Activated T-helper 1 cell treated with anti-CD3 and anti-CD28 coated beads, Interleukin-12 subunit alpha, Interleukin-12 subunit beta, Interleukin-2, Interleukin-4 antibody, amounts not matched to agents 30 ng/mL and 10 ng/mL and 1 ng/mL, durations not matched to agents 14 hours and 24 hours and 36 hours (primary cell): ENCODE measurements at regions not wholly inside any gene's neighbourhood (a gene's known extent, or its start where the extent isn't known, plus 50 kb on each side); places are given as distances from the start of the nearest gene placed in this dataset.

Experiments used
- DNase-seq: peaks from one replicate; pipeline ENCODE4 v3.0.0; 2021; ENCODE audit warnings: low spot score
- H3K27ac Mint-ChIP-seq: one replicate; pipeline ENCODE4 v1.8.0; 2021; ENCODE audit warnings: mild to moderate bottlenecking, mixed read lengths
- H3K27me3 Mint-ChIP-seq: one replicate; pipeline ENCODE4 v1.8.0; 2022; ENCODE audit warnings: mild to moderate bottlenecking, moderate library complexity, mixed read lengths; ENCODE audit not compliant: insufficient read depth
- H3K36me3 Mint-ChIP-seq: one replicate; pipeline ENCODE4 v1.8.0; 2021; ENCODE audit warnings: low read depth, mixed read lengths
- H3K4me1 Mint-ChIP-seq: one replicate; pipeline ENCODE4 v1.8.0; 2021; ENCODE audit warnings: low read depth, mixed read lengths
- H3K4me3 Mint-ChIP-seq: one replicate; pipeline ENCODE4 v1.8.0; 2021; ENCODE audit warnings: mild to moderate bottlenecking, moderate library complexity, mixed read lengths
- H3K9me3 Mint-ChIP-seq: one replicate; pipeline ENCODE4 v1.8.0; 2021; ENCODE audit warnings: mixed read lengths
- intact Hi-C: fragments of 100-400 bp; cut with micrococcal nuclease; formaldehyde crosslinking; loops from one replicate; pipeline ENCODE4 v1.15.1; 2024

DNA sequence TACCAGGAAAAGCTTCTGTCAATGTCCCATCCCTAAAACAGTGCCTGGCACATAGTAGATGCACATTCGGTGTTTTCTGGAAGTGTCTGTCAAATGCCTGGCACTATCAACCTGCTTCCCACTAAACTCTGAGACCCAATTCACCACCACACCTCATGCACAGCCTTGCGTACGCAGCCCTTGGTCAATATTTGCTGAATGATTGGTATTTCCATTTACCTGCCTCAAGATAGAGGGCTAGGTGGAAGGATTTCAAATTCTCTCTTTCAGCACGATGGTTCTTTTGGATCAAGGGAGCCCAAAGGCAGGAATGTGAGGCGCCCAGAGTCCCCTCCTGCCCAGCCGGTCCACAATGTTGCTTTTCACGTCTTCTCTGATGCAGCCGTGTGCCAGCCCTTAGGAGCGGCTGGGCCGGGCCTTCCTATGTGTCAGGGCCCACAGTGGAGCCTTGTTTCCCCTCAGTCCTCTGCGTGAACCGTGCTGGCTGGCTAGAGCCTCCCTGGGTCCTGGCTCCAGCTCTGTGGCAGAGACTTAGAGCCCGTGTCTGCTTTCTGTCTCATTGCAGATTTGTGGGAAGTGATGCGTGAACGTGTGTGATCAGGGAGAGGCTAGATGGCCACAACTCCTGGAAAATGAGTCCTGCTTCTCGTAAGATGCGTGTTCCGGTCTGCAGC is 99.9 kb upstream of the RFLNA start:
- no peaks in the 10 kb centered on the region for H3K36me3 Mint-ChIP-seq

DNA sequence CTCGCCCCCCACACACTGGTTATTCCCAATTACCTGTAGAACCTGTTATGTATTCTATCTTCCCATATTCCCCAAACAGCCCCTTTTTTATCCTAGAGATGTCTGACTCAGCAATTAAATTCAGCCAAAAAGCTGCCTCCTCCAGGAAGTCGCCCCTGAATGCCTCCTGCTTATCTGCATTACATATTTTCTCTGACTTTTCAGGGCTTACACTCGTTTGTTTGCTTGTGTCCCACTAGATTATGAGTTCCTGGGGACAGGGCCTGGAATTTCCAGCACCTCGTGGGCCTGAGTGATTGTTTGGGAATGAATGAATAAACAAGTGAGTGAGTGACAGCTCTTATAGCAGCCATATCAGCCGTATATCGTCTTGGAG is 99.3 kb upstream of the RFLNA start:
- Mint-ChIP-seq H3K4me3 (no peak overlapping the region), H3K4me1 (no peaks in the 10 kb centered on the region)
- intact Hi-C loops, result no loop called here

More for the DNA sequence above, 99.9 kb upstream of the RFLNA start:
- peaks cover 5% of the 10 kb centered on the region for H3K27me3 Mint-ChIP-seq
- no peak overlapping the region for H3K27ac Mint-ChIP-seq
- intact Hi-C loops, result no loop called here
- no peak overlapping the region for H3K4me3 Mint-ChIP-seq
- peaks cover 40% of the 10 kb centered on the region for H3K9me3 Mint-ChIP-seq
- H3K4me1 Mint-ChIP-seq, result no peaks in the 10 kb centered on the region
- DNase-seq, result no peak

DNA sequence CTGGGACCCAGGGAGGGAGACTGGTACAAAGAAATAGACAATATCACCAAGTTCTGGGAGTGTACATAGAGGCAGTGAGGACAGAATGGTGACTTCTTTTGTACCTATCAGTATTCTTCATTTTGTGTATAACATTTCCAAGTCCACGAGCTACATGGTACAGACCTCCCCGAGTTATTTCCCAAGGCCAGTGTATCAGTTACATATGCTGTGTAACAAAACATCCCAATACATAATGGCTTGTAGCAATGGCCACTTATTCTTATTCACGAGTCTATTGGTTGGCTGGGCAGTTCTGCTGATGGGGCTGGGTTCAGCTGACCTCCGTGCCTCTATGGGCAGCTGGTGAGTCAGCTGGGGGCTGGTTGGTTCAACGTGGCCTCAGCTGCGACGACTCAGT is 98.7 kb upstream of the RFLNA start:
- no peak for DNase-seq
- H3K36me3 Mint-ChIP-seq, result no peaks in the 10 kb centered on the region
- H3K9me3 Mint-ChIP-seq, result peaks cover 42% of the 10 kb centered on the region
- no peak overlapping the region for H3K27ac Mint-ChIP-seq
- intact Hi-C loops, result no loop called here
- H3K27me3 Mint-ChIP-seq, result peaks cover 3% of the 10 kb centered on the region
- no peak overlapping the region for H3K4me3 Mint-ChIP-seq
- no peaks in the 10 kb centered on the region for H3K4me1 Mint-ChIP-seq

More for the DNA sequence above, 99.3 kb upstream of the RFLNA start:
- H3K27ac Mint-ChIP-seq, result no peak overlapping the region
- peaks cover 40% of the 10 kb centered on the region for H3K9me3 Mint-ChIP-seq
- H3K27me3 Mint-ChIP-seq, result peaks cover 3% of the 10 kb centered on the region
- H3K36me3 Mint-ChIP-seq, result no peaks in the 10 kb centered on the region
- DNase-seq, result no peak

DNA sequence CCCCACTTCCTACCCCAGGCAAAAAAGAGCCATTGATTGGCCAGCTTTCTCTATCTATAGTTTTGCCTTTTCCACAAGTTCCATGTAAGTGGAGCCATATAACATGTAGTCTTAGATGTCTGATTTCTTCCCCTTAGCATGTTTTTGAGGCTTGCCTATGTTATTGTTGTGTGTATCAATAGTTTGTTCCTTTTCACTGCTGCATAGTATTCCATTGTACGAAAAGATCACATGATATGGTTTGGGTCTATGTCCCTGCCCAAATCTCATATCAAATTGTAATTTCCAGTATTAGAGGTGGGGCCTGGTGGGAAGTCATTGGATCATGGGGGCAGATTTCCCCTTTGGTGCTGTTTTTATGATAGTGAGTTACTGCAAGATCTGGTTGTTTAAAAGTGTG is 93.6 kb upstream of the RFLNA start:
- Mint-ChIP-seq H3K27ac (no peak overlapping the region), H3K27me3 (no peaks in the 10 kb centered on the region), H3K4me3 (no peak overlapping the region), H3K4me1 (no peaks in the 10 kb centered on the region), H3K9me3 (peaks cover 26% of the 10 kb centered on the region), H3K36me3 (no peaks in the 10 kb centered on the region)
- DNase-seq, result no peak
- intact Hi-C loops, result no loop called here

DNA sequence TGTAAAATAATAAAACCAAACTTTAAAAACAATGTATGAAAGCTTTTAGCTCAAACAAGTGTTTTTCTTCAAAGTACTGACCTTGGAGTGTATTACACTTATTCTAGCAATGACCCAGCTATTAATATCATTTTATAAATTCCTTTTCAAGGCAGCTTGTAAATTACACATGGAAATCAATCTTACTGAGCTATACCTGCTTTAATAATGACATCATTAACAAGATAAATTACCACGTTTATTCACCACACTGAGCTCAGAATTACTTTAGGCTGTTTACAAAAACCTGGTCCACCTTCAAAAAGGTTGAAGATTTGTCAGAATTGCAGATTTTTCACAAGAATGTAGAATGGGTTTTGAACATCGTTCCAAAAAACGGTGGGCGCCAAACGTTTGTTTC is 91.7 kb upstream of the RFLNA start:
- H3K27me3 Mint-ChIP-seq, result peaks cover 3% of the 10 kb centered on the region
- no peak overlapping the region for H3K27ac Mint-ChIP-seq
- intact Hi-C loops, result no loop called here
- no peak overlapping the region for H3K4me3 Mint-ChIP-seq
- H3K36me3 Mint-ChIP-seq, result no peaks in the 10 kb centered on the region
- no peaks in the 10 kb centered on the region for H3K4me1 Mint-ChIP-seq
- DNase-seq, result no peak
- H3K9me3 Mint-ChIP-seq, result peaks cover 18% of the 10 kb centered on the region

DNA sequence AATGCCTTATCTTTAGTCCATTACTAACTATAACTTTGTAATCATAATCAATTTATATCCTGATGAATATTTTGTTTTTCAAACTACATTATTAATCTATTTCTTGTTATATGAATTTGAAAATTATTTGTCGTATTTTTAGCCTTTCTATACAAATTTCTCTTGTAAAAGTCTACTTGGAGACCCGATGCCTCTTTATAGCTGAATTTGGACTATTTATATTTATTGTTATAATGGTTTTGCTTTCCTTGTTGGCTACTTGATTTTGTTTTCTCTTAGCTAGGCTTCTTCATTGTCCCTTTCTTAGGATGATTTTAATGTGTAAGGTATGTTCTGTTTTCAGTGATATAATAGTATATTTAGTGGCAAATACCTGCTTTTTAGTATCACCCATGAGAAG is 89.5 kb upstream of the RFLNA start:
- H3K9me3 Mint-ChIP-seq, result peaks cover 18% of the 10 kb centered on the region
- intact Hi-C loops, result no loop called here
- no peaks in the 10 kb centered on the region for H3K36me3 Mint-ChIP-seq
- H3K27ac Mint-ChIP-seq, result no peak overlapping the region
- peaks cover 3% of the 10 kb centered on the region for H3K27me3 Mint-ChIP-seq
- no peak for DNase-seq
- no peaks in the 10 kb centered on the region for H3K4me1 Mint-ChIP-seq
- H3K4me3 Mint-ChIP-seq, result no peak overlapping the region

DNA sequence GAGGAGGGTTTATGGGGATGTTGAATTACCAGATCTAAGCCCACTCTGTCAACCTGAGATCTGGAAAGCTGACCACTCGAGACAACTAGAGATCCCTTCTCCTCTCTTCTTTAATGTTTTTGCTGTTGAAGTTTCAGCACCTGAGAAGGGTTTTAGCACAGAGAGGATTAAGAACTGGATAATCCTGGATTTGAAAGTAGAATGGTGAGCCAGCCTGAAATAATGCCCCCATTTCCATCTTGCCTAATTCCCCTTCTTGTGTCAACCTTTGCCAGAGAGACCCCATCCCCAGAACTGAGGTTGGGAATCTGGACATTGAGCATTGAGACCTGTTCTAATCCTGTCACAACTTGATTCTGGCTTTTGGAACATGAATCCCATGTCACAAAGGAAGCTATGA is 87.8 kb upstream of the RFLNA start:
- peaks cover 3% of the 10 kb centered on the region for H3K27me3 Mint-ChIP-seq
- intact Hi-C loops, result no loop called here
- peaks cover 19% of the 10 kb centered on the region for H3K9me3 Mint-ChIP-seq
- no peaks in the 10 kb centered on the region for H3K4me1 Mint-ChIP-seq
- no peak overlapping the region for H3K4me3 Mint-ChIP-seq
- no peaks in the 10 kb centered on the region for H3K36me3 Mint-ChIP-seq
- no peak for DNase-seq
- no peak overlapping the region for H3K27ac Mint-ChIP-seq

DNA sequence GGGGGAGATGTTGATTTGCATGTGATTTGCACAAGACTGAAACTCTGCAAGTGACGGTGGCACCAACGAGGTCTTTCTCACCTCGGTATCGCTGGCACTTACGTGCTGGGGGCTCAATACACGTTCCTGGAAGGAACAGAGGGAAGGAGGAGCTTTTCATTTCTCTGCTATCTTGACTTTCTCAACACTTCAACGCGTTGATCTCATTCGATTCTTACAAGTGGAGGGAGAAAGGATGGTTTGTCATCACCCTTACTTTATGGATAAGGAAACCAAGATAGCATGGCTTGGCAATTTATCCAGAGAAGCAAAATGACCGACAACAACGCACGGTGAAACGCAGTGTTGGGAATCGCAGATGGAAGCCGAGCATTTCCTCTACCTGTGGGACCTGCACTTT is 87.3 kb upstream of the RFLNA start:
- H3K4me3 Mint-ChIP-seq, result no peak overlapping the region
- peaks cover 3% of the 10 kb centered on the region for H3K27me3 Mint-ChIP-seq
- H3K9me3 Mint-ChIP-seq, result peaks cover 19% of the 10 kb centered on the region
- H3K36me3 Mint-ChIP-seq, result no peaks in the 10 kb centered on the region
- intact Hi-C loops, result no loop called here
- no peaks in the 10 kb centered on the region for H3K4me1 Mint-ChIP-seq
- H3K27ac Mint-ChIP-seq, result no peak overlapping the region
- DNase-seq, result no peak

DNA sequence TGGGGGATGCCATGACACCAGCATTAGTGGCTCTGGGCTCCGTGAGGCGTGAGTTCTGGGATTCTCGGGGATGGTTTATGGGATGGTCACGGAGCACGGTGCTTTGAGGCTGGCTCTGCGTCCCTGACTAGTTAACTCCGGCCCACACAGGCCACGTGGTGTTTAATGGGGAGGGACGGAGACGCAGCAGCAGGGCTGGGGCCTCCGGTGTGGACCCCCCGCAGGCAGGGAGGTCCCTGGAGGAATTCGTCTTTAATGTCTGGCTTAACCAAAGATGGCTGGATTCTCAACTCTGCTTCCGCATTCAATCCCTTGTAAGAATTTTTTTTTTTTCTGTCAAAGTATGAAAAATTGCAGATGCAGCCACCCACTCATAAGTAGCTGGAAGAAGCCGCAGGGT is 86.4 kb upstream of the RFLNA start:
- no peaks in the 10 kb centered on the region for H3K36me3 Mint-ChIP-seq
- no peak overlapping the region for H3K4me3 Mint-ChIP-seq
- H3K4me1 Mint-ChIP-seq, result no peaks in the 10 kb centered on the region
- DNase-seq, result no peak
- H3K9me3 Mint-ChIP-seq, result peaks cover 25% of the 10 kb centered on the region
- H3K27ac Mint-ChIP-seq, result no peak overlapping the region
- intact Hi-C loops, result no loop called here
- peaks cover 3% of the 10 kb centered on the region for H3K27me3 Mint-ChIP-seq

DNA sequence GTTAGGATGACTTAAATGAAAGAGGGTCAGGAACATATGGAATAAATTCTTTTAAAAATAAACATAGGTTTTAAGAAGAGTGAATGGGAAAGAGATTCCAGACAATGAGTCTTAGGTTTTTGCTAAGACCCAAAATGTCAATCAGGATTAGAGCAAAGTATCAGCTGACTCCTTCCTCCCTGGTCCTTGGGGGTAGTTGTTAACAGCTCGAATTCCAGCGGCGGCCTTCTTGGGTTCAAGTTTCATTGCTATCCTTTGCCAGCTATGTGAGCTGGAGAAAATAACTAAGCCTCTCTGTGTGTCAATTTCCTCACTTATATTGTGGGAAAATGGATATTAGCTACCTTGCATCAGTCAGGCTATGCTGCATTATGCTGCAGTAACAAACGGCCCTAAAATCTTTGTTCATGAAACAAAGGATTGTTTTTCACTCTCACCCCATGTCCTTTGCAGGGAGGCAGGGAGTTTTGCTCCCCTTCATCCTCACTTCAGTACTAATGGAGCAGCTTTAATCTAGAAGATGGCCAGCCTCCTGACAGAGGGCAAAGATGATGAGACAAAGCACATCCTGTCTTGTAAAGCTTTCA is 83.8 kb upstream of the RFLNA start:
- no peak overlapping the region for H3K4me3 Mint-ChIP-seq
- no peaks in the 10 kb centered on the region for H3K4me1 Mint-ChIP-seq
- H3K27ac Mint-ChIP-seq, result no peak overlapping the region
- H3K9me3 Mint-ChIP-seq, result peaks cover 39% of the 10 kb centered on the region
- intact Hi-C loops, result no loop called here
- no peak for DNase-seq
- H3K27me3 Mint-ChIP-seq, result peaks cover 3% of the 10 kb centered on the region
- H3K36me3 Mint-ChIP-seq, result no peaks in the 10 kb centered on the region

DNA sequence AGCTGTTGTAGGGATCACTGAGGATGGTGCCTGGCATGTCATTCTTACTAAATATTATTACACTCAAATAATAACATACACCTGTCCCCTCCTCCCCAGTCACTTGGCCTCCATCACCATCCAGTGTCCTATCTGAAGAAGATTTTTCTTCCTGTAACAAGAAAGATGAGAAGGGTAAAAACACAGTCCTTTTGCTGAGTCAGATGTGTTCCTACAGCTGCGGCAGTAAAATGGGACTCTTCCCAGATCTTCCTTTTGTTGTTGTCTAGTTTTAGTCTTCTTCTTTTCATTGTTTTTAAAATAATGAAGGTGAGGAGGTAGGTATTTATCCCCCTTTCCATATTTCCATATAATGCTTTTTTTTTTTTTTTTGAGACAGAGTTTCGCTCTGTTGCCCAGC is 83.1 kb upstream of the RFLNA start:
- H3K4me1 Mint-ChIP-seq, result no peaks in the 10 kb centered on the region
- peaks cover 1% of the 10 kb centered on the region for H3K36me3 Mint-ChIP-seq
- H3K4me3 Mint-ChIP-seq, result no peak overlapping the region
- no peaks in the 10 kb centered on the region for H3K27me3 Mint-ChIP-seq
- DNase-seq, result no peak
- no peak overlapping the region for H3K27ac Mint-ChIP-seq
- peaks cover 40% of the 10 kb centered on the region for H3K9me3 Mint-ChIP-seq
- intact Hi-C loops, result no loop called here

DNA sequence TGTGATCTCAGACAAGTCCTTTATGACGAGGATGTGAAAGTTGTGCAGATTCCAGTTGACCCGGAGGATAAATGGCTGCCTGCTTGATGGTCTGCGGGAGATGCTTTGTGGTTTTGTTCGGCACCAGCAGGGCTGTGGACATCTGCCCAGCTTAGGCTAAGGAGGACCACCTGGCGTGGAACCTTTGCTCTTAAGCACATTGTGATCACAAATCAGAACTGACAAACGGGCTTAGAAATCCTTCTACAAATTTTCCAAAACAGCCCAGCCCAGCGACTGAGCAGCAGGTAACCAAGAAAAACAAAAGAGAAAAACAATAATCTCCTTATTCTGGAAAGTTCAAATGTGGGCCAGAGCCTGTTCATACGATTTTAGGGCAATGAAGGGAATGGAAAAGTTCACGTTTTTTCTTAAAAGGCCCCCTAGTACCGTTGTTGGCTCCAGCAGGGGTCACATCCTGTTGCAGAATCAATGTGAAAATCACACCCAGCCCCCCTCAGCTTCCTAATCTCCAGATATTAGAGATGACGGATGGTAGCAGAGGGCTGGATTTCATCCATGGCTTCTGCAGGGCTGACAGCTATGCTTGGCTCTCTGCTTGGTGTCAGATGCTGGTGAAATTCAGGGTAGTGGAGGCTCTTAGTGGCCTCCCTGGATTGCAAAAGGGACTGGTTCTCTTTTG is 81.1 kb upstream of the RFLNA start:
- Mint-ChIP-seq H3K27me3 (no peaks in the 10 kb centered on the region), H3K4me3 (no peak overlapping the region), H3K9me3 (peaks cover 40% of the 10 kb centered on the region), H3K27ac (no peak overlapping the region), H3K4me1 (no peaks in the 10 kb centered on the region), H3K36me3 (peaks cover 1% of the 10 kb centered on the region)
- intact Hi-C loops, result no loop called here
- no peak for DNase-seq

DNA sequence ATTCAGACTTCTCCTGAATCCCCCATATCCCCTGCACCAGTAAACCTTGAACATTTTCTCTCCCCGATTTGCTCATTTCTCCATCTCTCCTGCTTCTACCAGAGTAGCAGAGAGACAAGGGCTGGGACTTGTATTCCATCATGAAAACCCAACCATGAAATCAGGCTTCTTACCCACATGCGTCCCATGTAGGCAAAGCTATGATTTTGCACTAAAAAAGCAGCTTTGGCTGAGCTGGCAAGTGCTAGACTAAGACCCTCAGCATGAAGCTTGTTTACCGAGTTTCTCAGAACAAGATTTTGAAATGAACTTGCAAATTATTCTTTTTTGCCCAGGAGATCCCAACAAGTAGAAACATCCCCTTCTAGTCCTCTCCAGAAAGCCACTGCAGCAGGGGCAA is 80.3 kb upstream of the RFLNA start:
- Mint-ChIP-seq H3K4me1 (no peaks in the 10 kb centered on the region), H3K27ac (no peak overlapping the region), H3K4me3 (no peak overlapping the region), H3K36me3 (peaks cover 1% of the 10 kb centered on the region), H3K27me3 (no peaks in the 10 kb centered on the region), H3K9me3 (peaks cover 40% of the 10 kb centered on the region)
- intact Hi-C loops, result no loop called here
- DNase-seq, result no peak
